SW 1271 (cell line): ENCODE measurements at regions not wholly inside any gene's neighbourhood (a gene's known extent, or its start where the extent isn't known, plus 50 kb on each side); places are given as distances from the start of the nearest gene placed in this dataset.

Experiments used
- DNase-seq, 2 experiments: peaks; one replicate each; lab custom pipeline; 2025; lab: John Stamatoyannopoulos, UW

DNA sequence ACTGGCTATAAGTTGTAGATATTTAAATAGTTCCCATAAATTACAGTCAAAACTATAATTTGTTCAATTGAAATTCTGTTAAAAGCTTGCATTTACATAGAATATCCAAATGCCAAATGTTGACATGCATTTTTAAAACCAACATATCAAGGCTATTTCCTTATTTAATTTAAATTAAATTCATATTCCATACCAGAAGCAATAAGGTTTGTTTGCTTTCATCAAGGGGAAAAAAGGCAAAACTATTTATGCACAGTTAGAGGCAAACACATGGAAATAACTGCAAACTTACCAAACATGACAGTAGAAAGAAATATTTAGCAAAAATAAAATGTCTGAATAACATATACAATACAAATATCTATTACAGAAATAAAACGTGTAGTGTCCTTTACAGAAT, 1581.2 kb upstream of the TENM4 start:
- no peak for DNase-seq

DNA sequence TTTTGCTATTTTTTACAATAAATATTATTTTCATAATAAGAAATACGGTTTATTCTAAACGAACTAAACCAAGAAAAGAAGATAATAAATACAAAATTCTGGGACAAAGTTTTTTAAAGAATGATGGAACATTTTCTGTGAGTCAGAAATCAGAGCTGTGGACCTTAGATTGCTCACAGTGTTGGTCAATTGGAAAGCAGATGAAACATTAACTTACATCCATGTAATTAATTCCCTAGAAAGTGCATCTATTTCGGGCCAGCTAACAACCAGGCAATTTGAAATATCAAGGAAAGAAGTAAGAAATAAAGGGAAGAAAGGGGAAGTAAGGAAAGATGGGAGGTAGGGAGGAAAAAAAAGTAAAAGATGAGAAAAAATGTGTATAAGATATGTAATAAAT, 1569.8 kb upstream of the TENM4 start:
- no peak for DNase-seq

GRCh38 chr11:81007046-81007445, 1566.2 kb upstream of the TENM4 start:
- peak in 1 of 2 experiments; percentile 34 for DNase-seq

DNA sequence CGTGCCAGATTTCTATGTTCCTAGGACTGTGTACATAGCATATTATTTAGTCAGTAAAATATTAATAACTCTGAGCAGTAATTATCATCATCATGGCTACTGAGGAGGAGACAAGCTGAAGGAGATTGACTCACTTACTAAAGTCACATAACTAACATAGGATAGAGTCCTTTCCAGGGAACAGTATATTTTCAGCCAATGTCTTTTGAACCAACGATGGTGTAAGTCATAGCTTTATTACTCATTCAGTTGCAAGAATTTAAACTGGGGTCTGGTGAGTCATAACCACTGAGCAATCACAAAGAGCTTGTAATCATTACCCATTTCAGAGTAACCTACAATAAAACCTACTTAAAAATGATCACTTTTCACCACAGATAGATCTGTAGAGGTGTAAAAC, 1564.8 kb upstream of the TENM4 start:
- peak in 1 of 2 experiments; percentile 16 for DNase-seq

GRCh38 chr11:81004576-81004975, 1563.7 kb upstream of the TENM4 start:
- DNase-seq, result no peak

DNA sequence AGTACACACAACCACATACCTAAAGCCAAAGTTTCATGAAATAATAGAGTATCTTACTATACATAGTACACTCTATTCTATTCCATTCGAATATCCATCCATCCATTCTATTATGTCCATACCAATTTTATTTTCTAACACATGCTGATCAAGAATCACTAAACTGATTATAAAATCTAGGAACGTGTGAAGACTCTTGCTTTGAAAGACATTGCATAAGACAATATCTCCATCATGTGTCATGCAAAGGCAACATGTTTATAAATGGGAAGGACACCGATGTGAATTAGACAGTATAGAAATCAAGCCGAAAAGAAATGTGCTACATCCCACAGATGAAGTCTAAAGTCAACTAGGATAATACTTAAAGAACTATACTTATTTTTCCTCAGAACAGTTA, 1561.5 kb upstream of the TENM4 start:
- DNase-seq, result no peak

GRCh38 chr11:81000735-81001134, 1559.9 kb upstream of the TENM4 start:
- no peak for DNase-seq

GRCh38 chr11:81000334-81000733, 1559.5 kb upstream of the TENM4 start:
- DNase-seq, result no peak

DNA sequence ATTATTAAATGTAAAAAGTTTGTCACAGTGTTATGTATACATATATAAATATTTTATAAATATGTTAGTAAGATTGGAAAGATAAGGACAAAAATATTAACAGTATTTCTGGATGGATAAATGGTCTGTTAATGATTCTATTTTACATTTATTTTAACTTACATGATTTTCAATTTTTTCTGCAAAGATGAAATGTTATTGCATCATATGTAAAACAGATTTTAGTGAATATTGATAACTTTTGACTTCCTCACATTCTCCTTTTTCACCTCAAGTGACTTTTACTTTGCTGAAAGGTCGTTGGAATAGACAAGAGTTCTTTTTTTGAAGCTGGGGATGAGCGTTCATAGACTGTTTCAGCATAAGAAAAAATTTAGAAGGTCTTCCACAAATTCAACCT, 1554.7 kb upstream of the TENM4 start:
- DNase-seq, result no peak

DNA sequence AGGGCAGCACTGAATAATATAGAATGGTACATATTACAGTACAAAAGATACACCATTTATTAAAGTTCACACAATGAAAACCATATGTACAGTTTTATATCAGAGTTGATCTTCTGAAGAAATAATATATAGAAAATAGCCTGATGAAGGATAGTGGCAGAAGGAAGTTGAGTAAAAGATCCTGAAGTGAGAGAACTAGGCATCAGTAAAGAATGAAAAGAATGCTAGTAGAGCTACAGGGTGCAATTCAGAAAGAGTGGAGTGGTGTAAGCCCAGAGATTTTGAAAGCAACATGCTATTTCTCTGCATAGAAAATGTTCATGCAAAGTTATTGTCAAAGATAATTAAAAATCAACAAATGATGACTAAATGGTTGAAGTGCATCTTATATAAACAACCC, 1552.7 kb upstream of the TENM4 start:
- DNase-seq, result no peak

- no peak for DNase-seq
Observed at GRCh38 chr11:80990885-80991284, 1550.1 kb upstream of the TENM4 start.

DNA sequence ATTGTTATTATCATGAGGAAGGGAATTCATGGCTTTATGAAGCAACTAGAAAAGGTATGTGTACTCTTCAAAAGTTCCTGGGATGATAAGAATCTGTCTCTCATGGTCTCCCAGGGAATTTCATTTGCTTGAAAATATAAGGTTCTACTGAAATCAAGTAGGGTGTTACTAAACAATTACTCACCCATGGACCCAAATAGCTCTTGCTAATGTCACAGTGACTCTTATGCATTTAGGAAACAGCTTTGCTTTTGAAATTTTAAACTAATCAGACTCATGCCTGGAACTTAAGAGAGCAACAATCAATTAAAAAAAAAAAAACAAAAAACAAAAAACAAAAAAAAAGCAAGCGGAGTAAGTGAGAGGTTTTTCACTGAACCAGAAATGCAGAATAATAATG, 1546.3 kb upstream of the TENM4 start:
- no peak for DNase-seq

GRCh38 chr11:80986421-80987074, 1545.7 kb upstream of the TENM4 start:
- no peak for DNase-seq

DNA sequence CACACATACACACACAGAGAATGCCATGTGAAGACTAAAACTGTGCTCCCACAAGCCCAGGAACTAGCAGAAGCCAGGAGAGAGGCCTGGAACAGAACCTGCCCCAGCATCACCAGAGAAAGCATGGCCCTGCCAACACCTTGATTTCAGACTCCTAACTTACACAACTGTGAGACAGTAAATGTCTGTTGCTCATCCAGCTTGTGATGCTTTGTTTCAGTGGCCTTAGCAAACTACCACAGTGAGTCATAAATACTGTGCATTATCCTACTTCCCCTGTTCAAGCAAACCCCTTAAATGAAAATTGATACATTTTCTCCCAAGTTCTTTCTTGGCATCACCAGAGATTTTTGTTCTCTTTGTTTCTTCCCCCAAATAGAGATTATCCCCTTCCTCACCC, 1539.4 kb upstream of the TENM4 start:
- DNase-seq, result no peak

- DNase-seq, result no peak
Observed at GRCh38 chr11:80973786-80974185, 1533.0 kb upstream of the TENM4 start.

- no peak for DNase-seq
Observed at GRCh38 chr11:80970037-80970436, 1529.2 kb upstream of the TENM4 start.

GRCh38 chr11:80967649-80968048, 1526.8 kb upstream of the TENM4 start:
- DNase-seq, result no peak

- DNase-seq, result no peak
Observed at GRCh38 chr11:80960381-80961029, 1519.7 kb upstream of the TENM4 start.

DNA sequence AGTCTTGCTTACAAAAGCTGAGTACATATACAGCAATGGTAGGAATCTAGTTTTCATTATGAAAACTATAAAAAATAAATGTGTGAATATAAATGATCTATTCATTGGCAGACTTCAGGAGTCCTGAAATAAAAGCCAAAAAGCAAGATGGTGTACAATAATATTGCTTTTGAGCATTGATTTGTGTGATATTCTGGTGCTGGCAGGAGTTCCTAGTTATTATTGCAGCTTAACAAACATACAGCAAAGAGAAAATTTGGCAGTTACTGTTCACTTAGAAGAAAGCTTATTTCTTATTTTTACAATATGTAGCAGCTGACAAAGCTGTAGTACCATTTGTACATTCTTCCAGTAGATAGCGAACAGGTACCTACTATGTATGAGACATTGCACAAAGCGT, 1518.9 kb upstream of the TENM4 start:
- DNase-seq, result no peak

DNA sequence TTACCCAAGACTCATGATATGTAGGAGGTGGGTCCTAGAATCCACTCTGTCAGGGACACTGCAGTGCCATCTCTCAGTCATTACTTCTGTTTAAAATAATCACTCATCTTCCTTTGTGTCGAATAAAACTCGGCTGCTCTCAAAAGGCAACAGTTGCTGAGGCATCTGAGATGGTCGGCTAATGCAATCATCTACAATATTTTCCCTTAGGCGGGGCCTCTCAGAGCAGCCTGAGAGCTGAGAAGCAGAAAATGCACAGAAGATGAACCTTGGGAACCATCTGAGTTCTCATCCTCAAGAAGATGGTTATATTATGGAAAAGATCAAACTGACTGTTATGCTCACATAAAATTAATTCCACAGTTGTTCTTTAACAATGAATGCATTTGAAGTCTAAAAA, 1518.2 kb upstream of the TENM4 start:
- DNase-seq, result no peak

DNA sequence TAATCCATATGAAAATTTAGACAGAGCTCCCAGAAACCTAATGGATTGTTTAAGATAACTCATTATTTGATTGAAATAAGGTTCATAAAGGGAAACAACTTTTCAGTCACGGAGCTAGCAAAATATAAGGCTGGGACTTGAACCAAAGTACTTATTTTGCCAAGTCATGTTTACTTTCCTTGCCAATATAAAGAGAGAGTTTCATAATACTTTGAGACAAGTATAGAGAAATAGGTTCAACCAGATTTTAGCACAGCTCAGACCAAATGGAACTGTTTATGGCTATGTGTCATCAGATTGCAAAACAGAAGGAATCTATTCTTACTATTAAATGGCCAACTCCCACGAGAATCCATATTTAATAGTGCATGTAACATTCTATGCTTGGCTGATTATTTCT, 1517.5 kb upstream of the TENM4 start:
- DNase-seq, result no peak

GRCh38 chr11:80955588-80955987, 1514.8 kb upstream of the TENM4 start:
- DNase-seq, result no peak

GRCh38 chr11:80948781-80949180, 1508.0 kb upstream of the TENM4 start:
- DNase-seq, result no peak

GRCh38 chr11:80944758-80945157, 1503.9 kb upstream of the TENM4 start:
- DNase-seq, result no peak
